SK-N-SH (cell line): ENCODE measurements at regions not wholly inside any gene's neighbourhood (a gene's known extent, or its start where the extent isn't known, plus 50 kb on each side); places are given as distances from the start of the nearest gene placed in this dataset.

Source experiments
- CHD2 ChIP-seq: fragments of 150-350 bp; IDR thresholded peaks from 2 replicates; pipeline ENCODE4 v1.6.1; 2018; ENCODE audit warnings: low read length; ENCODE audit not compliant: partially characterized antibody
- EZH2phosphoT487 ChIP-seq: fragments of 200-600 bp; sonication (generic); IDR thresholded peaks from 2 replicates; pipeline ENCODE4 v1.6.1; 2017; ENCODE audit warnings: low read depth, mixed run types, mild to moderate bottlenecking, antibody characterized with exemption, moderate library complexity, borderline replicate concordance
- GABPA ChIP-seq: IDR thresholded peaks from 2 replicates; pipeline ENCODE4 v1.4.0; 2012; ENCODE audit warnings: low read depth, mild to moderate bottlenecking
- JUND ChIP-seq: IDR thresholded peaks from 2 replicates; pipeline ENCODE4 v1.4.0; 2012
- POLR2AphosphoS5 ChIP-seq: IDR thresholded peaks from 2 replicates; pipeline ENCODE4 v1.6.1; 2012; ENCODE audit warnings: low read depth, low read length
- TF ChIP-seq, protein P1 (sequence below): fragments of 200-600 bp; sonication (generic); IDR thresholded peaks from 2 replicates; pipeline ENCODE4 v1.6.1; 2017; ENCODE audit warnings: antibody characterized with exemption, mild to moderate bottlenecking, moderate library complexity
- TF ChIP-seq, protein P2 (sequence below): IDR thresholded peaks from 2 replicates; pipeline ENCODE4 v1.4.0; 2012; ENCODE audit warnings: low read depth, borderline replicate concordance
- TF ChIP-seq, protein P3 (sequence below): IDR thresholded peaks from 2 replicates; pipeline ENCODE4 v1.4.0; 2012; ENCODE audit warnings: low read depth
- TF ChIP-seq, protein P4 (sequence below): fragments of 150-350 bp; IDR thresholded peaks from 2 replicates; pipeline ENCODE4 v1.6.1; 2016; ENCODE audit warnings: mild to moderate bottlenecking, low read depth, low read length
- TF ChIP-seq, protein P5 (sequence below): IDR thresholded peaks from 2 replicates; pipeline ENCODE4 v1.6.1; 2012; ENCODE audit warnings: mild to moderate bottlenecking, low read depth, low read length, moderate library complexity

DNA sequence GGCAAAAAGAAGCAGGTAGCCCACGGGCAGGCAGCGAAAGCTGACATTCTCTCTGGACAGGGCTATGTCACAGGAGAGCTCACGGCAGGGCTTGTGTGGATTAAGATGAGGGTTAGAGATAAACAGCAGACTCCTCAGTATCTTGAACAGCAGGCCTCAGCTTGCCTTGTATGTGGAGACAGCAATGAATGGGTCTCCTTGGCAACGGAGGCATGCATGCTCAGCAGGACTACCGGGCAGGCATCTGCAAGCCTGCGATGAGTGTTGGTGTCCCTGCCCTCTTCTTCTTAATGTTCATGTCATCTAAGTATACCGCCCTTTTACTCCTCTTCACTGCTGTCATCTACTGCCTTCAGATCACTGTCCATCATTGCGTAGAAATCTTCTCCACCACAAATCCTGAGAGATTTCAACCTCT is 81.9 kb upstream of the C1GALT1 start:
- TF ChIP-seq, protein P1, sequence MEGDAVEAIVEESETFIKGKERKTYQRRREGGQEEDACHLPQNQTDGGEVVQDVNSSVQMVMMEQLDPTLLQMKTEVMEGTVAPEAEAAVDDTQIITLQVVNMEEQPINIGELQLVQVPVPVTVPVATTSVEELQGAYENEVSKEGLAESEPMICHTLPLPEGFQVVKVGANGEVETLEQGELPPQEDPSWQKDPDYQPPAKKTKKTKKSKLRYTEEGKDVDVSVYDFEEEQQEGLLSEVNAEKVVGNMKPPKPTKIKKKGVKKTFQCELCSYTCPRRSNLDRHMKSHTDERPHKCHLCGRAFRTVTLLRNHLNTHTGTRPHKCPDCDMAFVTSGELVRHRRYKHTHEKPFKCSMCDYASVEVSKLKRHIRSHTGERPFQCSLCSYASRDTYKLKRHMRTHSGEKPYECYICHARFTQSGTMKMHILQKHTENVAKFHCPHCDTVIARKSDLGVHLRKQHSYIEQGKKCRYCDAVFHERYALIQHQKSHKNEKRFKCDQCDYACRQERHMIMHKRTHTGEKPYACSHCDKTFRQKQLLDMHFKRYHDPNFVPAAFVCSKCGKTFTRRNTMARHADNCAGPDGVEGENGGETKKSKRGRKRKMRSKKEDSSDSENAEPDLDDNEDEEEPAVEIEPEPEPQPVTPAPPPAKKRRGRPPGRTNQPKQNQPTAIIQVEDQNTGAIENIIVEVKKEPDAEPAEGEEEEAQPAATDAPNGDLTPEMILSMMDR, result no peak
- TF ChIP-seq, protein P2, sequence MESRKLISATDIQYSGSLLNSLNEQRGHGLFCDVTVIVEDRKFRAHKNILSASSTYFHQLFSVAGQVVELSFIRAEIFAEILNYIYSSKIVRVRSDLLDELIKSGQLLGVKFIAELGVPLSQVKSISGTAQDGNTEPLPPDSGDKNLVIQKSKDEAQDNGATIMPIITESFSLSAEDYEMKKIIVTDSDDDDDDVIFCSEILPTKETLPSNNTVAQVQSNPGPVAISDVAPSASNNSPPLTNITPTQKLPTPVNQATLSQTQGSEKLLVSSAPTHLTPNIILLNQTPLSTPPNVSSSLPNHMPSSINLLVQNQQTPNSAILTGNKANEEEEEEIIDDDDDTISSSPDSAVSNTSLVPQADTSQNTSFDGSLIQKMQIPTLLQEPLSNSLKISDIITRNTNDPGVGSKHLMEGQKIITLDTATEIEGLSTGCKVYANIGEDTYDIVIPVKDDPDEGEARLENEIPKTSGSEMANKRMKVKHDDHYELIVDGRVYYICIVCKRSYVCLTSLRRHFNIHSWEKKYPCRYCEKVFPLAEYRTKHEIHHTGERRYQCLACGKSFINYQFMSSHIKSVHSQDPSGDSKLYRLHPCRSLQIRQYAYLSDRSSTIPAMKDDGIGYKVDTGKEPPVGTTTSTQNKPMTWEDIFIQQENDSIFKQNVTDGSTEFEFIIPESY, result no peak
- TF ChIP-seq, protein P3, sequence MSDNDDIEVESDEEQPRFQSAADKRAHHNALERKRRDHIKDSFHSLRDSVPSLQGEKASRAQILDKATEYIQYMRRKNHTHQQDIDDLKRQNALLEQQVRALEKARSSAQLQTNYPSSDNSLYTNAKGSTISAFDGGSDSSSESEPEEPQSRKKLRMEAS, result no peak
- no peak for TF ChIP-seq GABPA
- TF ChIP-seq CHD2, result no peak
- no peak for TF ChIP-seq EZH2phosphoT487
- no peak for TF ChIP-seq POLR2AphosphoS5
- TF ChIP-seq, protein P4, sequence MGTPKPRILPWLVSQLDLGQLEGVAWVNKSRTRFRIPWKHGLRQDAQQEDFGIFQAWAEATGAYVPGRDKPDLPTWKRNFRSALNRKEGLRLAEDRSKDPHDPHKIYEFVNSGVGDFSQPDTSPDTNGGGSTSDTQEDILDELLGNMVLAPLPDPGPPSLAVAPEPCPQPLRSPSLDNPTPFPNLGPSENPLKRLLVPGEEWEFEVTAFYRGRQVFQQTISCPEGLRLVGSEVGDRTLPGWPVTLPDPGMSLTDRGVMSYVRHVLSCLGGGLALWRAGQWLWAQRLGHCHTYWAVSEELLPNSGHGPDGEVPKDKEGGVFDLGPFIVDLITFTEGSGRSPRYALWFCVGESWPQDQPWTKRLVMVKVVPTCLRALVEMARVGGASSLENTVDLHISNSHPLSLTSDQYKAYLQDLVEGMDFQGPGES, result no peak
- TF ChIP-seq, protein P5, sequence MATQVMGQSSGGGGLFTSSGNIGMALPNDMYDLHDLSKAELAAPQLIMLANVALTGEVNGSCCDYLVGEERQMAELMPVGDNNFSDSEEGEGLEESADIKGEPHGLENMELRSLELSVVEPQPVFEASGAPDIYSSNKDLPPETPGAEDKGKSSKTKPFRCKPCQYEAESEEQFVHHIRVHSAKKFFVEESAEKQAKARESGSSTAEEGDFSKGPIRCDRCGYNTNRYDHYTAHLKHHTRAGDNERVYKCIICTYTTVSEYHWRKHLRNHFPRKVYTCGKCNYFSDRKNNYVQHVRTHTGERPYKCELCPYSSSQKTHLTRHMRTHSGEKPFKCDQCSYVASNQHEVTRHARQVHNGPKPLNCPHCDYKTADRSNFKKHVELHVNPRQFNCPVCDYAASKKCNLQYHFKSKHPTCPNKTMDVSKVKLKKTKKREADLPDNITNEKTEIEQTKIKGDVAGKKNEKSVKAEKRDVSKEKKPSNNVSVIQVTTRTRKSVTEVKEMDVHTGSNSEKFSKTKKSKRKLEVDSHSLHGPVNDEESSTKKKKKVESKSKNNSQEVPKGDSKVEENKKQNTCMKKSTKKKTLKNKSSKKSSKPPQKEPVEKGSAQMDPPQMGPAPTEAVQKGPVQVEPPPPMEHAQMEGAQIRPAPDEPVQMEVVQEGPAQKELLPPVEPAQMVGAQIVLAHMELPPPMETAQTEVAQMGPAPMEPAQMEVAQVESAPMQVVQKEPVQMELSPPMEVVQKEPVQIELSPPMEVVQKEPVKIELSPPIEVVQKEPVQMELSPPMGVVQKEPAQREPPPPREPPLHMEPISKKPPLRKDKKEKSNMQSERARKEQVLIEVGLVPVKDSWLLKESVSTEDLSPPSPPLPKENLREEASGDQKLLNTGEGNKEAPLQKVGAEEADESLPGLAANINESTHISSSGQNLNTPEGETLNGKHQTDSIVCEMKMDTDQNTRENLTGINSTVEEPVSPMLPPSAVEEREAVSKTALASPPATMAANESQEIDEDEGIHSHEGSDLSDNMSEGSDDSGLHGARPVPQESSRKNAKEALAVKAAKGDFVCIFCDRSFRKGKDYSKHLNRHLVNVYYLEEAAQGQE, result no peak
- no peak for TF ChIP-seq JUND
